Tibial nerve (tissue), 3 donors: ENCODE measurements at regions not wholly inside any gene's neighbourhood (a gene's known extent, or its start where the extent isn't known, plus 50 kb on each side); places are given as distances from the start of the nearest gene placed in this dataset.

ENCODE experiments used
- POLR2A ChIP-seq, 2 donors: fragments of 450-650 bp; IDR thresholded peaks; one replicate each; pipeline ENCODE4 v1.6.1; 2017; ENCODE audit warnings: antibody characterized with exemption in 2 of 2, mild to moderate bottlenecking in 2 of 2, moderate library complexity in 2 of 2
- TF ChIP-seq, protein P1 (sequence below), 5 experiments: fragments of 200-600 bp in 3 of 5; fragments of 450-650 bp in 2 of 5; sonication (generic) in 3 of 5; IDR thresholded peaks; one replicate each; pipeline ENCODE4 v1.5.1; 2016 to 2019; ENCODE audit warnings: antibody characterized with exemption in 5 of 5, mild to moderate bottlenecking in 3 of 5, moderate library complexity in 2 of 5

DNA sequence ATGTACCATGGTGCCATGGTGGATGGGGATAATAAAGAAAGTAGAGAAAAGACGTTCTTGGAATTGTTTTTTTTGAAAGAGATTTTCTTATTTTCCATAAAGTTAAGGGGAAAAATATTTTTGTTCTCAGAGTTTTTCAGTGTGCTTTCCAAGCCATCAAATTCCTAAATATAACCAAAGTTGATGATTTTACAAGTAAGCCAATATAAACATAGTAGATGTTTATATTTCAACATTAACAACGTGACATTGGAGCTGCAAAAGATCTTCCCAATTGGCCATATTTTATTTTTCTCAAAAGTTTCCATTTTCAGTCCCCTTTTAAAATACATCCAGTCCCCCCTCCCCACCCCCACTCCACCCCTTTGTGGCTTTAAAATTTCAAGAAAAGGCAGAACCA lies 80.9 kb upstream of the PICALM start:
- TF ChIP-seq, protein P1, sequence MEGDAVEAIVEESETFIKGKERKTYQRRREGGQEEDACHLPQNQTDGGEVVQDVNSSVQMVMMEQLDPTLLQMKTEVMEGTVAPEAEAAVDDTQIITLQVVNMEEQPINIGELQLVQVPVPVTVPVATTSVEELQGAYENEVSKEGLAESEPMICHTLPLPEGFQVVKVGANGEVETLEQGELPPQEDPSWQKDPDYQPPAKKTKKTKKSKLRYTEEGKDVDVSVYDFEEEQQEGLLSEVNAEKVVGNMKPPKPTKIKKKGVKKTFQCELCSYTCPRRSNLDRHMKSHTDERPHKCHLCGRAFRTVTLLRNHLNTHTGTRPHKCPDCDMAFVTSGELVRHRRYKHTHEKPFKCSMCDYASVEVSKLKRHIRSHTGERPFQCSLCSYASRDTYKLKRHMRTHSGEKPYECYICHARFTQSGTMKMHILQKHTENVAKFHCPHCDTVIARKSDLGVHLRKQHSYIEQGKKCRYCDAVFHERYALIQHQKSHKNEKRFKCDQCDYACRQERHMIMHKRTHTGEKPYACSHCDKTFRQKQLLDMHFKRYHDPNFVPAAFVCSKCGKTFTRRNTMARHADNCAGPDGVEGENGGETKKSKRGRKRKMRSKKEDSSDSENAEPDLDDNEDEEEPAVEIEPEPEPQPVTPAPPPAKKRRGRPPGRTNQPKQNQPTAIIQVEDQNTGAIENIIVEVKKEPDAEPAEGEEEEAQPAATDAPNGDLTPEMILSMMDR (IDR thresholded peaks at IDR 0.05), result no peak
- TF ChIP-seq POLR2A (IDR thresholded peaks at IDR 0.05), result no peak
